ENCODE measurements at regions not wholly inside any gene's neighbourhood (a gene's known extent, or its start where the extent isn't known, plus 50 kb on each side); places are given as distances from the start of the nearest gene placed in this dataset.
"Not testable (repeated sequence)": the region's sequence is repeated elsewhere in the genome, so short reads cannot be mapped to it uniquely, and the experiment has no call there.

- H3K36me3 ChIP-seq (ENCODE audit: control insufficient read depth, insufficient read depth, low read length), result no peaks in the 10 kb centered on the region
- no peak overlapping the region for H3K27ac ChIP-seq (ENCODE audit: low read depth, low read length, severe bottlenecking)
- 93 to 100% methylated on average over 3 of the region's 4 CpGs for WGBS, 2 experiments (ENCODE audit: insufficient coverage in 2 of 2)
- peaks cover under 1% of the 10 kb centered on the region for H3K9me3 ChIP-seq (ENCODE audit: control insufficient read depth, low read length)
- H3K4me1 ChIP-seq (ENCODE audit: control insufficient read depth, insufficient read depth, low read length, poor library complexity, severe bottlenecking), result no peaks in the 10 kb centered on the region
- H3K4me3 ChIP-seq (ENCODE audit: extremely low read depth, insufficient read depth, low read length, poor library complexity, severe bottlenecking), result no peak overlapping the region
Measured at GRCh38 chr3:44130249-44130648, 111.4 kb upstream of the TOPAZ1 start.

- WGBS, 2 experiments (ENCODE audit: insufficient coverage in 2 of 2), result 94 to 99% methylated on average over 4 of the region's 4 CpGs
- no peak overlapping the region for H3K4me3 ChIP-seq (ENCODE audit: extremely low read depth, insufficient read depth, low read length, poor library complexity, severe bottlenecking)
- no peaks in the 10 kb centered on the region for H3K9me3 ChIP-seq (ENCODE audit: control insufficient read depth, low read length)
- no peak overlapping the region for H3K27ac ChIP-seq (ENCODE audit: low read depth, low read length, severe bottlenecking)
- no peaks in the 10 kb centered on the region for H3K36me3 ChIP-seq (ENCODE audit: control insufficient read depth, insufficient read depth, low read length)
- no peaks in the 10 kb centered on the region for H3K4me1 ChIP-seq (ENCODE audit: control insufficient read depth, insufficient read depth, low read length, poor library complexity, severe bottlenecking)
Measured at GRCh38 chr3:44132061-44132460, 109.6 kb upstream of the TOPAZ1 start.

GRCh38 chr3:44132593-44132992 is 109.1 kb upstream of the TOPAZ1 start:
- Histone ChIP-seq H3K36me3 (ENCODE audit: control insufficient read depth, insufficient read depth, low read length) (no peaks in the 10 kb centered on the region), H3K9me3 (ENCODE audit: control insufficient read depth, low read length) (no peaks in the 10 kb centered on the region), H3K27ac (ENCODE audit: low read depth, low read length, severe bottlenecking) (no peak overlapping the region), H3K4me1 (ENCODE audit: control insufficient read depth, insufficient read depth, low read length, poor library complexity, severe bottlenecking) (no peaks in the 10 kb centered on the region), H3K4me3 (ENCODE audit: extremely low read depth, insufficient read depth, low read length, poor library complexity, severe bottlenecking) (no peak overlapping the region)
- WGBS, 2 experiments (ENCODE audit: insufficient coverage in 2 of 2), result 88 to 89% methylated on average over 6 to 7 of the region's 7 CpGs

GRCh38 chr3:44136421-44136820 is 105.3 kb upstream of the TOPAZ1 start:
- no peak overlapping the region for H3K27ac ChIP-seq (ENCODE audit: low read depth, low read length, severe bottlenecking)
- H3K9me3 ChIP-seq (ENCODE audit: control insufficient read depth, low read length), result no peaks in the 10 kb centered on the region
- H3K4me3 ChIP-seq (ENCODE audit: extremely low read depth, insufficient read depth, low read length, poor library complexity, severe bottlenecking), result no peak overlapping the region
- 48 to 49% methylated on average over 4 of the region's 5 CpGs for WGBS, 2 experiments (ENCODE audit: insufficient coverage in 2 of 2)
- H3K36me3 ChIP-seq (ENCODE audit: control insufficient read depth, insufficient read depth, low read length), result no peaks in the 10 kb centered on the region
- no peaks in the 10 kb centered on the region for H3K4me1 ChIP-seq (ENCODE audit: control insufficient read depth, insufficient read depth, low read length, poor library complexity, severe bottlenecking)

DNA sequence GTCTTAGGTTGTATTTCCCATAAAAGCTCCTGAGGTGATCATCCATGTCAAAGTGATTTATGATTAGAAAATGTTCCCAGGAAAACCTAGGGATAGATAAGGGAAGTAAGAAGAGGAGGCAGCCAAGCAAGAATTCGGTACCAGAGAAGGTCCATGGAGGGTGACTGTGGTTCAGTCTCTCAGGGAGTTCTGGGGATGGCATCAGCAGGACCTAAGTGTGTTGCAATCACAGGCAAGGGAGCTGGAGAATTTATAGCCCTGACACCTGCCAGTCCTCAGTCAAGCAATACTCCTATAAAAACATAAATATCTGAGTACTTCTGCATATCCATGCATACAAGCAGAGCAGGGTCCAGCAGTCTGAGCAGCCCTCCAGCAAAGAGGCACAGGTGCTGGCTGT is 95.6 kb upstream of the TOPAZ1 start:
- Histone ChIP-seq H3K9me3 (ENCODE audit: control insufficient read depth, low read length) (no peaks in the 10 kb centered on the region), H3K4me1 (ENCODE audit: control insufficient read depth, insufficient read depth, low read length, poor library complexity, severe bottlenecking) (no peaks in the 10 kb centered on the region), H3K4me3 (ENCODE audit: extremely low read depth, insufficient read depth, low read length, poor library complexity, severe bottlenecking) (no peak overlapping the region), H3K36me3 (ENCODE audit: control insufficient read depth, insufficient read depth, low read length) (no peaks in the 10 kb centered on the region), H3K27ac (ENCODE audit: low read depth, low read length, severe bottlenecking) (no peak overlapping the region)
- 75 to 93% methylated on average over 1 of the region's 1 CpG for WGBS, 2 experiments (ENCODE audit: insufficient coverage in 2 of 2)

DNA sequence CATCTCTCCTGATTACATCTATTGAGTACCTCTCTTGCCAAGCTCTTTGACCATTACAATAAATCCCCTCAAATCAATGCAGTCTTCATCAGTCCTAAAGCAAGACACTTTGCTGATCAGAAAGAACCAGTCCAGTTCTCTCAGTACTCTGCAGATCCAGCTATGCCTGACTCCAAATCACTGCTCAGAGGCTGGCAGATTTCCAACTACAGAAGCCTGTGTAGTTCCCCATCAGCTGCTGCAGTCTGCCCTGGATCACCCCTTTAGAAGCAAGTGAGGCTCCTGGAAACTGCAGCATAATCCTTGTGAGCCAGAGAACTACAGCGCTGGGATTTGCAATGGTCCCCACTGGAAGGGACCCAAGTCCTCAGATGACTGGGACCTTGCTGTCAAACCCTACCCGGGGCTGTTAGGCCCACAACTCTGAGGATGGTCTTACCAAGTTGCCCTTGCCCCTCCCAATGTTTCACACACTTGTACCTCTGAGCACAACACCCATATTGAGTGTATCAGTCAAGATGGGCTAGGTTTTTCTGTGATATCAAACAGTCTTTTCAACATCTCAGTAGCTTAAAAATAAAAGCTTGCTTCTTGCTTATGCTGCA is 81.9 kb upstream of the TOPAZ1 start:
- Histone ChIP-seq H3K4me1 (ENCODE audit: control insufficient read depth, insufficient read depth, low read length, poor library complexity, severe bottlenecking) (no peaks in the 10 kb centered on the region), H3K27ac (ENCODE audit: low read depth, low read length, severe bottlenecking) (no peak overlapping the region), H3K9me3 (ENCODE audit: control insufficient read depth, low read length) (no peaks in the 10 kb centered on the region), H3K36me3 (ENCODE audit: control insufficient read depth, insufficient read depth, low read length) (no peaks in the 10 kb centered on the region), H3K4me3 (ENCODE audit: extremely low read depth, insufficient read depth, low read length, poor library complexity, severe bottlenecking) (no peak overlapping the region)
- 83% methylated on average over 2 of the region's 2 CpGs for WGBS, 2 experiments (ENCODE audit: insufficient coverage in 2 of 2)

DNA sequence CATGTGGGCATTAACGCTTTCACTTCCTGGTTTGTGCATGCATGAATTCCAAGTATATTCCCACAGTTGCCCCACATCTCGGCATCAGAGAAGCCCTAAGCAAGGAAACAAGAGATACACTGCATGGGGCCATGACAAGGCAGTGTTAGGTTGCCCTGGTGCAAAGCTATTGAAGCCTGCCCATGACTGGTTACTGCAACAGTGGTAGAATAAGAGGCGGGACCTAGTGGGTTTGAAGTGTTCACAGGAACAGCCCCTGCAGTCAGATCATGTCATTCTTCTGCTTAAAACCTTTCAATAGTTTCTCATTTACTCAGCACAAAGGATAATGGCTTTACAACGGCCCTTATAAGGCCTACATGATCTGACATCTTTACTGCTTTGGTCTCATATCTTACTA is 80.9 kb upstream of the TOPAZ1 start:
- no peak overlapping the region for H3K4me3 ChIP-seq (ENCODE audit: extremely low read depth, insufficient read depth, low read length, poor library complexity, severe bottlenecking)
- WGBS, 2 experiments (ENCODE audit: insufficient coverage in 2 of 2), result 79 to 86% methylated on average over 2 to 3 of the region's 4 CpGs
- no peaks in the 10 kb centered on the region for H3K4me1 ChIP-seq (ENCODE audit: control insufficient read depth, insufficient read depth, low read length, poor library complexity, severe bottlenecking)
- no peaks in the 10 kb centered on the region for H3K36me3 ChIP-seq (ENCODE audit: control insufficient read depth, insufficient read depth, low read length)
- H3K9me3 ChIP-seq (ENCODE audit: control insufficient read depth, low read length), result no peaks in the 10 kb centered on the region
- H3K27ac ChIP-seq (ENCODE audit: low read depth, low read length, severe bottlenecking), result no peak overlapping the region

- Histone ChIP-seq H3K4me1 (ENCODE audit: control insufficient read depth, insufficient read depth, low read length, poor library complexity, severe bottlenecking) (no peaks in the 10 kb centered on the region), H3K27ac (ENCODE audit: low read depth, low read length, severe bottlenecking) (no peak overlapping the region), H3K4me3 (ENCODE audit: extremely low read depth, insufficient read depth, low read length, poor library complexity, severe bottlenecking) (no peak overlapping the region), H3K9me3 (ENCODE audit: control insufficient read depth, low read length) (no peaks in the 10 kb centered on the region), H3K36me3 (ENCODE audit: control insufficient read depth, insufficient read depth, low read length) (no peaks in the 10 kb centered on the region)
- WGBS, 2 experiments (ENCODE audit: insufficient coverage in 2 of 2), result 68 to 93% methylated on average over 3 of the region's 4 CpGs
Measured at GRCh38 chr3:44171891-44172290, 69.8 kb upstream of the TOPAZ1 start.

DNA sequence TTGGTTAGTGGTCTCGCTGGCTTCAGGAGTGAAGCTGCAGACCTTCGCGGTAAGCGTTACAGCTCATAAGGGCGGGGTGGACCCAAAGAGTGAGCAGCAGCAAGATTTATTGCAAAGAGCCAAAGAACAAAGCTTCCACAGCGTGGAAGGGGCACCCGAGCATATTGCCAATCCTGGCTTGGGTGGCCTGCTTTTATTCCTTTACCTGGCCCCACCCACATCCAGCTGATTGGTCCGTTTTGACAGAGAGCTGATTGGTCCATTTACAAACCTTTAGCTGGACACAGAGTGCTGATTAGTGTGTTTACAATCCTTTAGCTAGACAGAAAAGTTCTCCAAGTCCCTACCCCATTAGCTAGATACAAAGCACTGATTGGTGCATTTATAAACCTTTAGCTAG is 69.0 kb upstream of the TOPAZ1 start:
- H3K9me3 ChIP-seq (ENCODE audit: control insufficient read depth, low read length); H3K27ac ChIP-seq (ENCODE audit: low read depth, low read length, severe bottlenecking); H3K36me3 ChIP-seq (ENCODE audit: control insufficient read depth, insufficient read depth, low read length); H3K4me1 ChIP-seq (ENCODE audit: control insufficient read depth, insufficient read depth, low read length, poor library complexity, severe bottlenecking); H3K4me3 ChIP-seq (ENCODE audit: extremely low read depth, insufficient read depth, low read length, poor library complexity, severe bottlenecking): not testable (repeated sequence)
- WGBS, 2 experiments (ENCODE audit: insufficient coverage in 2 of 2), result 94 to 95% methylated on average over 8 of the region's 8 CpGs

GRCh38 chr3:44173263-44173662 is 68.4 kb upstream of the TOPAZ1 start:
- WGBS, 2 experiments (ENCODE audit: insufficient coverage in 2 of 2), result 82 to 98% methylated on average over 6 to 11 of the region's 15 CpGs
- H3K27ac ChIP-seq (ENCODE audit: low read depth, low read length, severe bottlenecking), result no peak overlapping the region
- no peaks in the 10 kb centered on the region for H3K36me3 ChIP-seq (ENCODE audit: control insufficient read depth, insufficient read depth, low read length)
- no peaks in the 10 kb centered on the region for H3K9me3 ChIP-seq (ENCODE audit: control insufficient read depth, low read length)
- no peaks in the 10 kb centered on the region for H3K4me1 ChIP-seq (ENCODE audit: control insufficient read depth, insufficient read depth, low read length, poor library complexity, severe bottlenecking)
- no peak overlapping the region for H3K4me3 ChIP-seq (ENCODE audit: extremely low read depth, insufficient read depth, low read length, poor library complexity, severe bottlenecking)

DNA sequence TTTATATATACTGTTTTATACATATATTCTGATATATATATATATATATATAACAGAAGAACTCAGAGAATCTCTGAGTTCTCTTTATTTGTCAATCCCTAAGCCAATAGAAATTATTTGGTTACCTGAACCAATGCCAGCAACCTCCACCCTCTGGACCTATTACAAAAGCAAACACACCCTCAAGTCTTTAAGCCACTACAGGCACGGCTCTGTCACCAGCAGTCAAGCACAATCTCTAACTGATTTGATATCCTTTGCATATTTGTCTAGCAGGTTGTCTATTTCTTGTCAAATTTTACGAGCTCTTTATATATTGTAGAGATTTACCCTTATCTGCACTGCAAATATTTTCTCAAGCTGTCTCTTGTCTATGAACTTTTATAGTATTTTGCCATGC is 66.6 kb upstream of the TOPAZ1 start:
- Histone ChIP-seq H3K36me3 (ENCODE audit: control insufficient read depth, insufficient read depth, low read length) (no peaks in the 10 kb centered on the region), H3K4me1 (ENCODE audit: control insufficient read depth, insufficient read depth, low read length, poor library complexity, severe bottlenecking) (no peaks in the 10 kb centered on the region), H3K27ac (ENCODE audit: low read depth, low read length, severe bottlenecking) (no peak overlapping the region), H3K4me3 (ENCODE audit: extremely low read depth, insufficient read depth, low read length, poor library complexity, severe bottlenecking) (no peak overlapping the region), H3K9me3 (ENCODE audit: control insufficient read depth, low read length) (no peaks in the 10 kb centered on the region)
- WGBS, 2 experiments (ENCODE audit: insufficient coverage in 2 of 2), result 100% methylated on average over 1 of the region's 2 CpGs; no CpG with 5 or more reads in 1 of the 2 experiments

Measured in mesodermal cell (in vitro differentiated cells).